Suprapubic skin (tissue), 4 donors: ENCODE measurements at regions not wholly inside any gene's neighbourhood (a gene's known extent, or its start where the extent isn't known, plus 50 kb on each side); places are given as distances from the start of the nearest gene placed in this dataset.

Experiments
- DNase-seq, 2 donors: peaks; one replicate each; pipeline ENCODE4 v3.0.0-alpha.2; 2019; ENCODE audit warnings: low spot score in 2 of 2
- H3K27ac ChIP-seq: fragments of 200-600 bp; sonication (generic); one replicate; pipeline ENCODE4 v1.5.1; 2019
- H3K27me3 ChIP-seq: fragments of 200-600 bp; sonication (generic); one replicate; pipeline ENCODE4 v1.5.1; 2019
- H3K36me3 ChIP-seq: fragments of 200-600 bp; sonication (generic); one replicate; pipeline ENCODE4 v1.5.1; 2019
- H3K4me1 ChIP-seq: fragments of 200-600 bp; sonication (generic); one replicate; pipeline ENCODE4 v1.5.1; 2019
- H3K4me3 ChIP-seq: fragments of 200-600 bp; sonication (generic); one replicate; pipeline ENCODE4 v1.5.1; 2019; ENCODE audit warnings: mild to moderate bottlenecking
- H3K9me3 ChIP-seq: fragments of 200-600 bp; sonication (generic); one replicate; pipeline ENCODE4 v1.5.1; 2019
- EP300 ChIP-seq: sonication (generic); formaldehyde crosslinking; IDR thresholded peaks from one replicate; pipeline ENCODE4 v1.6.1; 2017; ENCODE audit warnings: antibody characterized with exemption
- POLR2A ChIP-seq, 2 donors: fragments of 450-650 bp; IDR thresholded peaks; one replicate each; pipeline ENCODE4 v1.6.1; 2017; ENCODE audit warnings: antibody characterized with exemption in 2 of 2, mild to moderate bottlenecking in 2 of 2, moderate library complexity in 2 of 2
- POLR2AphosphoS5 ChIP-seq, 3 donors: sonication (generic); formaldehyde crosslinking; IDR thresholded peaks; one replicate each; pipeline ENCODE4 v1.6.1; 2017; ENCODE audit warnings: antibody characterized with exemption in 3 of 3
- WGBS: methylation state at CpG from one replicate; pipeline ENCODE4 v1.1.5; 2018; 5-methylcytosine and 5-hydroxymethylcytosine counted together
- TF ChIP-seq, protein P1 (sequence below), 2 donors: fragments of 200-600 bp in 1 of 2; fragments of 450-650 bp in 1 of 2; sonication (generic) in 1 of 2; IDR thresholded peaks; one replicate each; pipeline ENCODE4 v1.5.1; 2016 to 2019; ENCODE audit warnings: antibody characterized with exemption in 2 of 2, mild to moderate bottlenecking in 1 of 2, moderate library complexity in 1 of 2

DNA sequence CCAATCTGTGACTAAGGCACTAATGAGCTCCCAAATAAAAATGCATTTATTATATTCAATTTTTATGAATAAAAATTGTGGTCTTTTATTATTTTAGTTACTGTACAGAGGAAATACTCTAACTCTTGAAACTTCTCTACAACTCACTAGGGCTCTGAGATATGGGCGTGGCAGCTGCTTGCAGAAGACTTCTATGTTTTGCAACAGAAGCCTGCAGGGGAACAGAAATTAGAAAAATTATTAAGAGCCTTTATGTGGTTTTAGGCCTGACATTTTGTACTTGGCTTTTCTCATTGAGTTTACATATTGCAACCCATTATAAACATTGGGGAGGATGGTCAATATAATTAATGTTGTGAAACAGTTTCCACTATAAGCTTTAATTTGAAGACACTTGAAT lies 581.4 kb downstream of the TNS3 start:
- H3K4me3 ChIP-seq: no peak overlapping the region
- no peak overlapping the region for H3K27ac ChIP-seq
- TF ChIP-seq POLR2AphosphoS5 (IDR thresholded peaks at IDR 0.05): no peak
- TF ChIP-seq POLR2A (IDR thresholded peaks at IDR 0.05): no peak
- no peak for TF ChIP-seq EP300
- TF ChIP-seq, protein P1, sequence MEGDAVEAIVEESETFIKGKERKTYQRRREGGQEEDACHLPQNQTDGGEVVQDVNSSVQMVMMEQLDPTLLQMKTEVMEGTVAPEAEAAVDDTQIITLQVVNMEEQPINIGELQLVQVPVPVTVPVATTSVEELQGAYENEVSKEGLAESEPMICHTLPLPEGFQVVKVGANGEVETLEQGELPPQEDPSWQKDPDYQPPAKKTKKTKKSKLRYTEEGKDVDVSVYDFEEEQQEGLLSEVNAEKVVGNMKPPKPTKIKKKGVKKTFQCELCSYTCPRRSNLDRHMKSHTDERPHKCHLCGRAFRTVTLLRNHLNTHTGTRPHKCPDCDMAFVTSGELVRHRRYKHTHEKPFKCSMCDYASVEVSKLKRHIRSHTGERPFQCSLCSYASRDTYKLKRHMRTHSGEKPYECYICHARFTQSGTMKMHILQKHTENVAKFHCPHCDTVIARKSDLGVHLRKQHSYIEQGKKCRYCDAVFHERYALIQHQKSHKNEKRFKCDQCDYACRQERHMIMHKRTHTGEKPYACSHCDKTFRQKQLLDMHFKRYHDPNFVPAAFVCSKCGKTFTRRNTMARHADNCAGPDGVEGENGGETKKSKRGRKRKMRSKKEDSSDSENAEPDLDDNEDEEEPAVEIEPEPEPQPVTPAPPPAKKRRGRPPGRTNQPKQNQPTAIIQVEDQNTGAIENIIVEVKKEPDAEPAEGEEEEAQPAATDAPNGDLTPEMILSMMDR (IDR thresholded peaks at IDR 0.05): no peak
- H3K9me3 ChIP-seq: no peaks in the 10 kb centered on the region
- no peaks in the 10 kb centered on the region for H3K4me1 ChIP-seq
- no peaks in the 10 kb centered on the region for H3K27me3 ChIP-seq
- DNase-seq: no peak
- H3K36me3 ChIP-seq: no peaks in the 10 kb centered on the region
- WGBS: 62% methylated on average over 1 of the region's 1 CpG

DNA sequence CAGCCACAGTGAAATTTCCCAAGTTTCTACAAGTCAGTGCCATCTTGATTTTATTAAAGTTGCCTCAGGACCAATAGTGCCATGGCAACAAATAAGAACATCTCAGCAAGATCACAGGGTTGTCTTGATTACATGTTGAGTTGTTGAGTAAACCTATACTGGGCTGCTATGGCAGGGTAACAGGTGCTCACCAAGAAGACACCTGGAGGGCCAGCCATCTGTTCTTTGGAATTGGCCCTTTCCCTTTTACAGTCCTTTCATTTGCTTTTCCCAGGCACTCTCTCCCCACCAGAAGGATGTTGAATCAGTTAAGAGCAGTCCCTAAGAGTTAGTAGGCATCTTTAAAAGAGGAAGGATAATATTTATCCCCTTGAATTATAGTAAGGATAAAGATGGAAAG lies 582.0 kb downstream of the TNS3 start:
- no peaks in the 10 kb centered on the region for H3K9me3 ChIP-seq
- H3K27me3 ChIP-seq: no peaks in the 10 kb centered on the region
- no peaks in the 10 kb centered on the region for H3K36me3 ChIP-seq
- no peak for TF ChIP-seq POLR2AphosphoS5 (IDR thresholded peaks at IDR 0.05)
- TF ChIP-seq EP300: no peak
- TF ChIP-seq POLR2A (IDR thresholded peaks at IDR 0.05): no peak
- TF ChIP-seq, protein P1 (IDR thresholded peaks at IDR 0.05): no peak
- H3K4me3 ChIP-seq: no peak overlapping the region
- no peak overlapping the region for H3K27ac ChIP-seq
- no peak for DNase-seq
- H3K4me1 ChIP-seq: no peaks in the 10 kb centered on the region

DNA sequence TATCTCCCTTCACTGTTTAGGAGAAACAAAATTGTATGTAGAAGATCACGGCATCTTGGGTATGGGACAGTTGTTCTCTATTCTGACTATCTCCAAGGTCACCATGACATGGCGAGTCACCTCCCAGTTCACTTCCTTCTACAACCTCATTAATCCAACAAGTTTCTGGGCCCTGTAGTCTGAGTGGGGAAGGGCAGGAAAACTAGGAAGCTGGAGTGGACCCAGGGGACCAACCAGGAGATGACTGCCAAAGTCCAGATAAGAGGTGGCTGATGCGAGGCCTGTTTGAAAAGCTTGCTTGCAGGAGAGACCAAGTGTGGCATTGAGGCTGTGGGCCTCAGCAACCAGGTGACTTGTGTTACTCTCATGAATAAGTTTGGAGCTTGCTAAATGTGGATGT lies 584.9 kb downstream of the TNS3 start:
- Histone ChIP-seq H3K4me3 (no peak overlapping the region), H3K36me3 (no peaks in the 10 kb centered on the region), H3K9me3 (no peaks in the 10 kb centered on the region), H3K27ac (no peak overlapping the region), H3K27me3 (no peaks in the 10 kb centered on the region), H3K4me1 (no peaks in the 10 kb centered on the region)
- WGBS: 82% methylated on average over 3 of the region's 3 CpGs
- TF ChIP-seq, protein P1 (IDR thresholded peaks at IDR 0.05): no peak
- no peak for DNase-seq

DNA sequence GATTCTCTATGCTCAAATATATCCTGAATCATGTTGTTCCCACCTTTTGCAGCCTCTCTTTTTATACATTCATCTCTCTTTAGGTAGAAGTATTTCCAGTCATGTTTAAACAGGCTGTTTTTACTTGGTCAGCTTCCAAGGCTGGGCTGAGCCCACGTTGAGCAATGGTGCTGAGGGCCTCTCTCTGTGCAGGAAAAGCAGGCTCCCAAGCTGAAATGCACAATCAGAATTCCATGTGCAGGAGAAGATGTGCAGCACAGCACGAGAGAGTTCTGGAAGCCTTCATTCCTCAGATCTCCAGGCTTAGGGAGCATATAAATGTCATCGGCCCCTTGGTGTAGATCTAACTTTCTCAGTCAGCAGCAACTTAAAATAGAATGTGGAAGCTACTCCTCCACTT lies 588.5 kb downstream of the TNS3 start:
- DNase-seq: no peak
- no peak overlapping the region for H3K27ac ChIP-seq
- no peaks in the 10 kb centered on the region for H3K9me3 ChIP-seq
- WGBS: 55% methylated on average over 3 of the region's 3 CpGs
- TF ChIP-seq, protein P1 (IDR thresholded peaks at IDR 0.05): no peak
- no peak for TF ChIP-seq EP300
- no peak for TF ChIP-seq POLR2A (IDR thresholded peaks at IDR 0.05)
- TF ChIP-seq POLR2AphosphoS5 (IDR thresholded peaks at IDR 0.05): no peak
- H3K4me1 ChIP-seq: no peaks in the 10 kb centered on the region
- H3K4me3 ChIP-seq: no peak overlapping the region
- H3K36me3 ChIP-seq: no peaks in the 10 kb centered on the region
- no peaks in the 10 kb centered on the region for H3K27me3 ChIP-seq

DNA sequence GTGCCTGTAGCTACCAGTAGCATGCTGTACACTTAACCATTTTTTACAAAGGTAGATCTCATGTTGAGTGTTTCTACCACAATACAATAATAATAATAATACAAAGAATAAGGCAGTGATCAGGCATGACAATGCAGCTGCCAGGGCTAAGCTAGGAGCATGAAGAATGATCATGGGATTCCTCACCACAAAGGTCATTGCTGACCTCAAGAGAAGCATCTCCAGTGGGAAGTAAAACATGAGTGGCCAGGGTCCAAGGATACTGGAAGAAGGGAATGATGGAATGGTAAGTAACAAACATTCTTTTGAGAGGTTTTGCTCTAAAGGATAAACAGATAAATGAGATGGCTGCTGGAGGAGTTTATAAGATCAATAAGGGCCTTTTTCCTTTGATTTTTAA lies 591.1 kb downstream of the TNS3 start:
- Histone ChIP-seq H3K36me3 (no peaks in the 10 kb centered on the region), H3K9me3 (no peaks in the 10 kb centered on the region), H3K27me3 (no peaks in the 10 kb centered on the region), H3K4me1 (no peaks in the 10 kb centered on the region), H3K4me3 (no peak overlapping the region), H3K27ac (no peak overlapping the region)
- DNase-seq: no peak
- TF ChIP-seq POLR2AphosphoS5 (IDR thresholded peaks at IDR 0.05): no peak
- TF ChIP-seq POLR2A (IDR thresholded peaks at IDR 0.05): no peak
- TF ChIP-seq, protein P1 (IDR thresholded peaks at IDR 0.05): no peak
- TF ChIP-seq EP300: no peak
